PC-9 (cell line): ENCODE measurements at regions not wholly inside any gene's neighbourhood (a gene's known extent, or its start where the extent isn't known, plus 50 kb on each side); places are given as distances from the start of the nearest gene placed in this dataset.

ENCODE experiments used
- BruUV-seq: library from RNA; stranded (reverse); fragments of 400-500 nt; replicated peaks from 2 replicates; lab custom pipeline; 2021; lab: Mats Ljungman, UMichigan
- CTCF ChIA-PET: fragments of 300-600 bp; sonication (Branson Sonifier 250); formaldehyde crosslinking; loops from one replicate; lab custom pipeline; 2022; ENCODE audit warnings: antibody characterized with exemption; lab: Charles Lee
- POLR2A ChIA-PET: fragments of 300-600 bp; sonication (Branson Sonifier 250); formaldehyde crosslinking; loops from one replicate; lab custom pipeline; 2022; ENCODE audit warnings: antibody characterized with exemption; ENCODE audit not compliant: unreplicated experiment; lab: Charles Lee
- DNase-seq, 2 experiments: peaks; one replicate each; pipeline versions ENCODE4 v3.0.0 to v3.0.0-alpha.2; 2015 to 2022; ENCODE audit warnings: mixed read lengths in 1 of 2
- H2AFZ ChIP-seq: fragments of 200-600 bp; sonication (generic); 2 replicates; pipeline ENCODE4 v1.8.1; 2017; ENCODE audit warnings: antibody characterized with exemption
- H3F3A ChIP-seq: fragments of 200-600 bp; sonication (generic); 2 replicates; pipeline ENCODE4 v1.8.1; 2017; ENCODE audit warnings: antibody characterized with exemption, mild to moderate bottlenecking, low read depth; ENCODE audit not compliant: insufficient read depth
- H3K27ac ChIP-seq: fragments of 200-600 bp; sonication (generic); 2 replicates; pipeline ENCODE4 v1.6.1; 2016; ENCODE audit warnings: mixed run types
- H3K27me3 ChIP-seq: fragments of 200-600 bp; sonication (generic); 2 replicates; pipeline ENCODE4 v1.6.1; 2016; ENCODE audit warnings: low read depth, mixed run types; ENCODE audit not compliant: insufficient read depth
- H3K36me3 ChIP-seq: fragments of 200-600 bp; sonication (generic); 2 replicates; pipeline ENCODE4 v1.6.1; 2016; ENCODE audit warnings: low read depth, mixed run types
- H3K4me1 ChIP-seq: fragments of 200-600 bp; sonication (generic); replicated peaks from 2 replicates; pipeline ENCODE4 v1.6.1; 2016; ENCODE audit warnings: mixed run types; ENCODE audit not compliant: insufficient read depth
- H3K4me2 ChIP-seq: fragments of 200-600 bp; sonication (generic); 2 replicates; pipeline ENCODE4 v1.6.1; 2017; ENCODE audit warnings: mixed run types
- H3K4me3 ChIP-seq: fragments of 200-600 bp; sonication (generic); 2 replicates; pipeline ENCODE4 v1.6.1; 2016; ENCODE audit warnings: mixed run types
- H3K79me2 ChIP-seq: fragments of 200-600 bp; sonication (generic); 2 replicates; pipeline ENCODE4 v1.6.1; 2017; ENCODE audit warnings: low read depth, mixed run types
- H3K9me2 ChIP-seq: fragments of 200-600 bp; sonication (generic); 2 replicates; pipeline ENCODE4 v1.8.1; 2017; ENCODE audit warnings: mild to moderate bottlenecking; ENCODE audit not compliant: insufficient read depth
- H3K9me3 ChIP-seq: fragments of 200-600 bp; sonication (generic); 2 replicates; pipeline ENCODE4 v1.8.1; 2016; ENCODE audit warnings: low read depth; ENCODE audit not compliant: insufficient read depth
- H4K20me1 ChIP-seq: fragments of 200-600 bp; sonication (generic); 2 replicates; pipeline ENCODE4 v1.8.1; 2017; ENCODE audit not compliant: insufficient read depth
- CTCF ChIP-seq: fragments of 200-600 bp; sonication (generic); conservative IDR thresholded peaks from 2 replicates; pipeline ENCODE4 v1.6.1; 2017; ENCODE audit warnings: mixed run types, antibody characterized with exemption, mild to moderate bottlenecking, moderate library complexity
- EZH2 ChIP-seq: fragments of 200-600 bp; sonication (generic); IDR thresholded peaks from 2 replicates; pipeline ENCODE4 v1.8.0; 2017; ENCODE audit warnings: antibody characterized with exemption, low read depth
- intact Hi-C: fragments of 100-400 bp; cut with micrococcal nuclease; formaldehyde crosslinking; loops from one replicate; pipeline ENCODE4 v1.10.0; 2022; ENCODE audit not compliant: unreplicated experiment

- no peak overlapping the region for H2AFZ ChIP-seq
- intact Hi-C loops, result no loop called here
- H3K27me3 ChIP-seq, result peaks cover 51% of the 10 kb centered on the region
- H3K4me2 ChIP-seq, result no peak overlapping the region
- no peaks in the 10 kb centered on the region for H3F3A ChIP-seq
- POLR2A ChIA-PET, result no interaction called here
- no peaks in the 10 kb centered on the region for H3K79me2 ChIP-seq
- no peaks in the 10 kb centered on the region for H3K36me3 ChIP-seq
- no peak for TF ChIP-seq CTCF
- no peak for TF ChIP-seq EZH2
- H3K4me3 ChIP-seq, result no peak overlapping the region
- H3K9me3 ChIP-seq, result no peaks in the 10 kb centered on the region
- H3K9me2 ChIP-seq, result no peaks in the 10 kb centered on the region
- BruUV-seq, result no TSS peak
- no peak overlapping the region for H3K27ac ChIP-seq
- no peaks in the 10 kb centered on the region for H4K20me1 ChIP-seq
- no peaks in the 10 kb centered on the region for H3K4me1 ChIP-seq
- no peak for DNase-seq
- CTCF ChIA-PET, result no interaction called here
These were observed 183.8 kb upstream of the XYLT1 start for GRCh38 chr16:17654571-17654970.

- Histone ChIP-seq H3K79me2 (no peaks in the 10 kb centered on the region), H4K20me1 (no peaks in the 10 kb centered on the region), H3K4me1 (no peaks in the 10 kb centered on the region), H3K4me3 (no peak overlapping the region), H2AFZ (no peak overlapping the region), H3K27ac (no peak overlapping the region), H3K36me3 (no peaks in the 10 kb centered on the region), H3F3A (no peaks in the 10 kb centered on the region), H3K4me2 (no peak overlapping the region), H3K9me3 (no peaks in the 10 kb centered on the region), H3K27me3 (peaks cover 51% of the 10 kb centered on the region), H3K9me2 (no peaks in the 10 kb centered on the region)
- DNase-seq, result no peak
- no peak for TF ChIP-seq CTCF
- no peak for TF ChIP-seq EZH2
- POLR2A ChIA-PET, result no interaction called here
- BruUV-seq, result no TSS peak
- intact Hi-C loops, result no loop called here
- CTCF ChIA-PET, result no interaction called here
These were observed 183.4 kb upstream of the XYLT1 start for GRCh38 chr16:17654142-17654541.

GRCh38 chr16:17647879-17648872, 177.4 kb upstream of the XYLT1 start:
- no peaks in the 10 kb centered on the region for H3F3A ChIP-seq
- H3K79me2 ChIP-seq, result no peaks in the 10 kb centered on the region
- H3K4me2 ChIP-seq, result no peak overlapping the region
- H3K27ac ChIP-seq, result no peak overlapping the region
- no peaks in the 10 kb centered on the region for H3K4me1 ChIP-seq
- intact Hi-C loops, result no loop called here
- ChIA-PET POLR2A (no interaction called here), CTCF (no interaction called here)
- no peaks in the 10 kb centered on the region for H3K36me3 ChIP-seq
- TF ChIP-seq EZH2 (no peak), CTCF (no peak)
- no TSS peak for BruUV-seq
- H3K9me3 ChIP-seq, result no peaks in the 10 kb centered on the region
- no peak for DNase-seq
- H3K9me2 ChIP-seq, result no peaks in the 10 kb centered on the region
- H3K27me3 ChIP-seq, result peaks cover 22% of the 10 kb centered on the region
- H3K4me3 ChIP-seq, result no peak overlapping the region
- H2AFZ ChIP-seq, result no peak overlapping the region
- H4K20me1 ChIP-seq, result no peaks in the 10 kb centered on the region
